ENCODE measurements at regions not wholly inside any gene's neighbourhood (a gene's known extent, or its start where the extent isn't known, plus 50 kb on each side); places are given as distances from the start of the nearest gene placed in this dataset.

DNA sequence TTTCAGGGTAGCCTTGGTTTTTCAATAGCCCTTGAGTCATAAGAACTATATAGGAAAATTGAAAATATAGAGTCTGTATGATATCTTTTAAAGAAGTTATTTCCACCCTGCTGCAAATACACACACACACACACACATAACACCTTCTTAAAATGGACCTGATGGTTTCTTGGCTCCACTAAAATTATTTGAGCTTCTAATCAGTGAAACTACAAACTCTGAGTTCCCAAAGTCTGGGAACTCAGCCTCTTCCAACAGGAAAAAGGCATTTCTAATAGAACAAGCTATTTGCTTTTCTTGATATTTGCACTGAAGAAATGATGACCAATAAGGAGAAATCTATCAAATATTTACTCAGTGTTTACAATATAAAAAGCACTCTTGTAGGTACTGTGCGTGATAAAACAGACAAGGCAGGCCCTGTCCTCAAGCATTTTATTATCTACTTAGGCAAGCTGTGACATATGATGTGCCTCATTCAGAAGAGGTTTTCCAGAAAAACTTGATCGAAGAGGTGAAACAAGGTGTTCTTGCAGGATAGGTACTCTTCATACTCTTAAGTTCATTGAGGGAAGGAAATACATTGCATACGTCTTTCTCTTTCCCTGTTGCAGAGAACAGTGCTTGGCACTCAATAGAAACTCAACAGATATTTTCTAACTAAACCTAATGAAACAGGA lies 88.6 kb downstream of the MGST1 start:
- TF ChIP-seq, protein P1, sequence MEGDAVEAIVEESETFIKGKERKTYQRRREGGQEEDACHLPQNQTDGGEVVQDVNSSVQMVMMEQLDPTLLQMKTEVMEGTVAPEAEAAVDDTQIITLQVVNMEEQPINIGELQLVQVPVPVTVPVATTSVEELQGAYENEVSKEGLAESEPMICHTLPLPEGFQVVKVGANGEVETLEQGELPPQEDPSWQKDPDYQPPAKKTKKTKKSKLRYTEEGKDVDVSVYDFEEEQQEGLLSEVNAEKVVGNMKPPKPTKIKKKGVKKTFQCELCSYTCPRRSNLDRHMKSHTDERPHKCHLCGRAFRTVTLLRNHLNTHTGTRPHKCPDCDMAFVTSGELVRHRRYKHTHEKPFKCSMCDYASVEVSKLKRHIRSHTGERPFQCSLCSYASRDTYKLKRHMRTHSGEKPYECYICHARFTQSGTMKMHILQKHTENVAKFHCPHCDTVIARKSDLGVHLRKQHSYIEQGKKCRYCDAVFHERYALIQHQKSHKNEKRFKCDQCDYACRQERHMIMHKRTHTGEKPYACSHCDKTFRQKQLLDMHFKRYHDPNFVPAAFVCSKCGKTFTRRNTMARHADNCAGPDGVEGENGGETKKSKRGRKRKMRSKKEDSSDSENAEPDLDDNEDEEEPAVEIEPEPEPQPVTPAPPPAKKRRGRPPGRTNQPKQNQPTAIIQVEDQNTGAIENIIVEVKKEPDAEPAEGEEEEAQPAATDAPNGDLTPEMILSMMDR (IDR thresholded peaks at IDR 0.05): no peak
- no peak for TF ChIP-seq POLR2A (IDR thresholded peaks at IDR 0.05)

Data from breast epithelium (tissue), 3 donors.